Panc1 (cell line): ENCODE measurements at regions not wholly inside any gene's neighbourhood (a gene's known extent, or its start where the extent isn't known, plus 50 kb on each side); places are given as distances from the start of the nearest gene placed in this dataset.

Source experiments
- ATAC-seq: fragments of 200-7000 bp; cut with Tn5 transposase; 2 replicates; pipeline ENCODE4 v1.9.1; 2020; ENCODE audit warnings: mild to moderate bottlenecking, moderate library complexity
- BruUV-seq: library from RNA; stranded (reverse); fragments of 400-500 nt; replicated peaks from 2 replicates; lab custom pipeline; 2021; lab: Mats Ljungman, UMichigan
- CTCF ChIA-PET: fragments of 300-600 bp; sonication (Branson Sonifier 250); formaldehyde crosslinking; loops from one replicate; lab custom pipeline; 2022; ENCODE audit warnings: antibody characterized with exemption; lab: Charles Lee
- POLR2A ChIA-PET: fragments of 300-600 bp; sonication (Branson Sonifier 250); formaldehyde crosslinking; loops from one replicate; lab custom pipeline; 2022; ENCODE audit warnings: antibody characterized with exemption; lab: Charles Lee
- DNase-seq: peaks from one replicate; pipeline ENCODE4 v3.0.0-alpha.2; 2010; ENCODE audit warnings: low read depth, low spot score
- H3K27ac ChIP-seq: 2 replicates; pipeline ENCODE4 v1.5.1; 2011; ENCODE audit warnings: mild to moderate bottlenecking, low read length, inconsistent platforms
- H3K27me3 ChIP-seq: fragments of 200-500 bp; sonication (Bioruptor generic); 2 replicates; pipeline ENCODE4 v1.6.0; 2014; ENCODE audit warnings: low read length, inconsistent platforms; ENCODE audit not compliant: control insufficient read depth, insufficient read depth
- H3K36me3 ChIP-seq: fragments of 200-500 bp; sonication (Bioruptor generic); 2 replicates; pipeline ENCODE4 v1.5.1; 2014; ENCODE audit warnings: inconsistent platforms, mild to moderate bottlenecking, low read length, moderate library complexity; ENCODE audit not compliant: control insufficient read depth, insufficient read depth
- H3K4me1 ChIP-seq: 2 replicates; pipeline ENCODE4 v1.5.1; 2011; ENCODE audit warnings: inconsistent platforms, mild to moderate bottlenecking, low read length, moderate library complexity; ENCODE audit not compliant: control insufficient read depth, insufficient read depth
- H3K4me3 ChIP-seq, 2 experiments: 2 replicates each; pipeline ENCODE4 v1.5.1; 2011 to 2012; ENCODE audit warnings: low read depth in 2 of 2, low read length in 2 of 2, mild to moderate bottlenecking in 2 of 2, inconsistent platforms in 1 of 2, moderate library complexity in 1 of 2
- H3K9me3 ChIP-seq: fragments of 200-500 bp; sonication (Bioruptor generic); 2 replicates; pipeline ENCODE4 v1.5.1; 2014; ENCODE audit warnings: low read depth, mild to moderate bottlenecking, inconsistent platforms, low read length, moderate library complexity; ENCODE audit not compliant: control insufficient read depth, insufficient read depth
- POLR2AphosphoS5 ChIP-seq: IDR thresholded peaks from 2 replicates; pipeline ENCODE4 v1.6.1; 2012; ENCODE audit warnings: mild to moderate bottlenecking, low read depth, low read length, moderate library complexity
- SIN3A ChIP-seq: IDR thresholded peaks from 2 replicates; pipeline ENCODE4 v1.6.1; 2012; ENCODE audit warnings: low read depth, mild to moderate bottlenecking, low read length, moderate library complexity, borderline replicate concordance; ENCODE audit not compliant: insufficient read depth
- TCF7L2 ChIP-seq: IDR thresholded peaks from 2 replicates; pipeline ENCODE4 v1.6.1; 2011; ENCODE audit warnings: mild to moderate bottlenecking, low read depth, low read length, inconsistent platforms
- in situ Hi-C: cut with HindIII; loops from 2 replicates; pipeline ENCODE4 v1.10.0; 2016; ENCODE audit warnings: low sequenced_read_pairs, low pct_unique_long_range_greater_than_20kb
- intact Hi-C: fragments of 100-400 bp; cut with micrococcal nuclease; formaldehyde crosslinking; loops from one replicate; pipeline ENCODE4 v1.10.0; 2022; ENCODE audit not compliant: unreplicated experiment
- TF ChIP-seq, protein P1 (sequence below): fragments of 450-650 bp; IDR thresholded peaks from 2 replicates; pipeline ENCODE4 v1.5.1; 2017; ENCODE audit warnings: mild to moderate bottlenecking
- TF ChIP-seq, protein P2 (sequence below), 2 experiments: IDR thresholded peaks; 2 replicates each; pipeline ENCODE4 v1.6.1; 2011 to 2012; ENCODE audit warnings: low read depth in 2 of 2, control low read depth in 1 of 2, low read length in 1 of 2, mild to moderate bottlenecking in 1 of 2, moderate library complexity in 1 of 2; ENCODE audit not compliant: insufficient read depth in 1 of 2

DNA sequence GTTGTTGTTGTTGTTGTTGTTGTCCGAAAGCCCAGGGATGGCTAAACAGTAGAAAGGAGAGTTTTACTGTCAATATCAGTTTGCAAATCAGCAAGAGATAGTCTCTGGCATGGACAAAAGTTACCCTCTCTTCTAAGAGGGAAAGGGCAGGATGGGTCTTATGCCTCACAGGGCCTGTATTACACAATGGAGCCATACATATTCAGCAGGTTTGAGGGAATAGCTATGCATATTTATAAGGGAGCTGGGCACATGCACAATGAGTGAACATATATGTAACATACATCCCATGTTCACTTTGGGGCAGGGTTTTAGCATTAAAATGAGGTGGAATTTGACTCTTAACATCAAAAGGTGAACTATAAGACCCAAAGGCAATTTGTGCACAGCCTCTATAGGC is 84.4 kb upstream of the PGBD5 start:
- in situ Hi-C loops = no loop called here
- no peaks in the 10 kb centered on the region for H3K4me1 ChIP-seq
- intact Hi-C loops = no loop called here
- ATAC-seq (no peak), DNase-seq (no peak)
- H3K9me3 ChIP-seq = no peaks in the 10 kb centered on the region
- no TSS peak for BruUV-seq
- no peaks in the 10 kb centered on the region for H3K36me3 ChIP-seq
- POLR2A ChIA-PET = no interaction called here
- CTCF ChIA-PET = no interaction called here
- H3K27ac ChIP-seq = no peak overlapping the region
- H3K4me3 ChIP-seq = no peak overlapping the region
- TF ChIP-seq, protein P1, sequence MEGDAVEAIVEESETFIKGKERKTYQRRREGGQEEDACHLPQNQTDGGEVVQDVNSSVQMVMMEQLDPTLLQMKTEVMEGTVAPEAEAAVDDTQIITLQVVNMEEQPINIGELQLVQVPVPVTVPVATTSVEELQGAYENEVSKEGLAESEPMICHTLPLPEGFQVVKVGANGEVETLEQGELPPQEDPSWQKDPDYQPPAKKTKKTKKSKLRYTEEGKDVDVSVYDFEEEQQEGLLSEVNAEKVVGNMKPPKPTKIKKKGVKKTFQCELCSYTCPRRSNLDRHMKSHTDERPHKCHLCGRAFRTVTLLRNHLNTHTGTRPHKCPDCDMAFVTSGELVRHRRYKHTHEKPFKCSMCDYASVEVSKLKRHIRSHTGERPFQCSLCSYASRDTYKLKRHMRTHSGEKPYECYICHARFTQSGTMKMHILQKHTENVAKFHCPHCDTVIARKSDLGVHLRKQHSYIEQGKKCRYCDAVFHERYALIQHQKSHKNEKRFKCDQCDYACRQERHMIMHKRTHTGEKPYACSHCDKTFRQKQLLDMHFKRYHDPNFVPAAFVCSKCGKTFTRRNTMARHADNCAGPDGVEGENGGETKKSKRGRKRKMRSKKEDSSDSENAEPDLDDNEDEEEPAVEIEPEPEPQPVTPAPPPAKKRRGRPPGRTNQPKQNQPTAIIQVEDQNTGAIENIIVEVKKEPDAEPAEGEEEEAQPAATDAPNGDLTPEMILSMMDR = no peak
- TF ChIP-seq POLR2AphosphoS5 (no peak), SIN3A (no peak), TCF7L2 (no peak)
- TF ChIP-seq, protein P2, sequence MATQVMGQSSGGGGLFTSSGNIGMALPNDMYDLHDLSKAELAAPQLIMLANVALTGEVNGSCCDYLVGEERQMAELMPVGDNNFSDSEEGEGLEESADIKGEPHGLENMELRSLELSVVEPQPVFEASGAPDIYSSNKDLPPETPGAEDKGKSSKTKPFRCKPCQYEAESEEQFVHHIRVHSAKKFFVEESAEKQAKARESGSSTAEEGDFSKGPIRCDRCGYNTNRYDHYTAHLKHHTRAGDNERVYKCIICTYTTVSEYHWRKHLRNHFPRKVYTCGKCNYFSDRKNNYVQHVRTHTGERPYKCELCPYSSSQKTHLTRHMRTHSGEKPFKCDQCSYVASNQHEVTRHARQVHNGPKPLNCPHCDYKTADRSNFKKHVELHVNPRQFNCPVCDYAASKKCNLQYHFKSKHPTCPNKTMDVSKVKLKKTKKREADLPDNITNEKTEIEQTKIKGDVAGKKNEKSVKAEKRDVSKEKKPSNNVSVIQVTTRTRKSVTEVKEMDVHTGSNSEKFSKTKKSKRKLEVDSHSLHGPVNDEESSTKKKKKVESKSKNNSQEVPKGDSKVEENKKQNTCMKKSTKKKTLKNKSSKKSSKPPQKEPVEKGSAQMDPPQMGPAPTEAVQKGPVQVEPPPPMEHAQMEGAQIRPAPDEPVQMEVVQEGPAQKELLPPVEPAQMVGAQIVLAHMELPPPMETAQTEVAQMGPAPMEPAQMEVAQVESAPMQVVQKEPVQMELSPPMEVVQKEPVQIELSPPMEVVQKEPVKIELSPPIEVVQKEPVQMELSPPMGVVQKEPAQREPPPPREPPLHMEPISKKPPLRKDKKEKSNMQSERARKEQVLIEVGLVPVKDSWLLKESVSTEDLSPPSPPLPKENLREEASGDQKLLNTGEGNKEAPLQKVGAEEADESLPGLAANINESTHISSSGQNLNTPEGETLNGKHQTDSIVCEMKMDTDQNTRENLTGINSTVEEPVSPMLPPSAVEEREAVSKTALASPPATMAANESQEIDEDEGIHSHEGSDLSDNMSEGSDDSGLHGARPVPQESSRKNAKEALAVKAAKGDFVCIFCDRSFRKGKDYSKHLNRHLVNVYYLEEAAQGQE (IDR thresholded peaks at IDR 0.05; ENCODE audit: insufficient read depth in 1 of 2, low read depth in 2 of 2, low read length in 1 of 2) = no peak
- peaks cover 1% of the 10 kb centered on the region; the same call in 1 of the 2 replicates for H3K27me3 ChIP-seq

DNA sequence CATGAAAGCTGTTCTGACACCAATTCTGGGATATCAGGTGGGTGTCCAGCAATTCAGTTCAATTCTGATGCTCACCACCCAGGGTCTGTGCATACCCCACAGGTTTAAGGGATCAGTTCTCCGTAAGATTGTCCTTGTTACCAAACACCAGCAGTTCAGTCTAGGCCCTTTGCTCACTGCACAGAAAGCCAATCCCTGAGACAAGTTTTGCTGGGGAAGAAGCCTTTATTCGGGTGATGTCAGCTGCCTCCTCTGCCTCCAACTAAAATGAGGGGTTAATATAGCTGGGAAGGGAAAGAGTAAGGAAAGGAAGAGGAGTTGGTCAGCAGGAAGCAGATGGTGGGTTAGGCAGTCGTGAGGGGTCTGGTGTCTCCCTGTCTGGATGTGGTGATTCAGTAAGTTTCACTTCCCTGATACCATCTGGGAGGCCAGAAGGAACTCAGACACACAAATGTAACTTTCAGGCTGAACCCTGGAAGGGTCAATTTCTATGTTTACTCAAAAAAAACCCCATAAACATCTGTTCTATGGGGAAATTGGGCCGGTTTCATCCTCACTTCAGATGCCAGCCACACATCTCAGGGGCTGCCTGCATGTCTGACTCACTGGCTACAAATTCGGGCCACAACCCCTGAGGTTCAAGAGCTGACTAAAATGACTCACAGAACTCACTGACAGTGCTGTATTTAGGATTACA is 83.3 kb upstream of the PGBD5 start:
- DNase-seq = no peak
- CTCF ChIA-PET = no interaction called here
- BruUV-seq = no TSS peak
- no peaks in the 10 kb centered on the region for H3K4me1 ChIP-seq
- no peaks in the 10 kb centered on the region for H3K36me3 ChIP-seq
- H3K4me3 ChIP-seq = no peak overlapping the region
- H3K27ac ChIP-seq = no peak overlapping the region
- intact Hi-C loops = no loop called here
- no peaks in the 10 kb centered on the region for H3K9me3 ChIP-seq
- ATAC-seq = no peak
- POLR2A ChIA-PET = no interaction called here
- in situ Hi-C loops = no loop called here
- TF ChIP-seq TCF7L2 (no peak), POLR2AphosphoS5 (no peak), SIN3A (no peak)
- TF ChIP-seq, protein P2 (IDR thresholded peaks at IDR 0.05; ENCODE audit: insufficient read depth in 1 of 2, low read depth in 2 of 2, low read length in 1 of 2) = no peak
- TF ChIP-seq, protein P1 = no peak
- H3K27me3 ChIP-seq = 0 out of 2 replicates have a peak, but pooled peaks cover 2% of the 10 kb centered on the region
